Prostate gland (tissue), 2 donors: ENCODE measurements at regions not wholly inside any gene's neighbourhood (a gene's known extent, or its start where the extent isn't known, plus 50 kb on each side); places are given as distances from the start of the nearest gene placed in this dataset.

ENCODE experiments used
- CTCF ChIP-seq, 4 experiments: fragments of 200-600 bp in 2 of 4; fragments of 450-650 bp in 2 of 4; sonication (generic) in 2 of 4; IDR thresholded peaks; 1 replicate in 3 of 4; 2 replicates in 1 of 4; pipeline ENCODE4 v1.5.1; 2016 to 2019; ENCODE audit warnings: antibody characterized with exemption in 4 of 4, mild to moderate bottlenecking in 2 of 4, moderate library complexity in 2 of 4
- POLR2AphosphoS5 ChIP-seq: sonication (generic); formaldehyde crosslinking; IDR thresholded peaks from one replicate; pipeline ENCODE4 v1.6.1; 2017; ENCODE audit warnings: antibody characterized with exemption

GRCh38 chr7:130970696-130971095 is 236.7 kb upstream of the KLF14 start:
- TF ChIP-seq CTCF (IDR thresholded peaks at IDR 0.05) (no peak), POLR2AphosphoS5 (no peak)
